ENCODE measurements at regions not wholly inside any gene's neighbourhood (a gene's known extent, or its start where the extent isn't known, plus 50 kb on each side); places are given as distances from the start of the nearest gene placed in this dataset.

- Mint-ChIP-seq H3K27me3 (ENCODE audit: low read depth, unreplicated experiment) (peaks cover 35% of the 10 kb centered on the region), H3K4me3 (ENCODE audit: unreplicated experiment) (no peak overlapping the region), H3K4me1 (ENCODE audit: low read depth, unreplicated experiment) (peaks cover 15% of the 10 kb centered on the region), H3K27ac (ENCODE audit: unreplicated experiment) (no peak overlapping the region), H3K36me3 (ENCODE audit: low read depth, unreplicated experiment) (peaks cover 1% of the 10 kb centered on the region), H3K9me3 (ENCODE audit: unreplicated experiment) (peaks cover 3% of the 10 kb centered on the region)
- no peak overlapping the region for H3K4me2 ChIP-seq (ENCODE audit: low read length)
- peaks cover 26% of the 10 kb centered on the region for H3K4me1 ChIP-seq (ENCODE audit: insufficient read depth, low read length)
- H3K4me3 ChIP-seq (ENCODE audit: insufficient read depth, low read depth, low read length), result no peak overlapping the region
- H3K9ac ChIP-seq (ENCODE audit: low read length), result no peak overlapping the region
- no peaks in the 10 kb centered on the region for H3K9me3 ChIP-seq (ENCODE audit: insufficient read depth, low read depth, low read length)
- no peak overlapping the region for H2AFZ ChIP-seq (ENCODE audit: low read depth, low read length)
- DNase-seq (ENCODE audit: low read depth) (peak; percentile 52), FAIRE-seq (no peak)
- H4K20me1 ChIP-seq (ENCODE audit: insufficient read depth, low read length), result no peaks in the 10 kb centered on the region
- TF ChIP-seq EZH2 (IDR thresholded peaks at IDR 0.05; ENCODE audit: insufficient read depth, low read length), result no peak
- no peak for TF ChIP-seq CTCF (IDR thresholded peaks at IDR 0.05; ENCODE audit: insufficient read depth, low read depth, low read length)
- H3K79me2 ChIP-seq (ENCODE audit: insufficient read depth, low read length), result no peaks in the 10 kb centered on the region
- no peaks in the 10 kb centered on the region for H3K36me3 ChIP-seq (ENCODE audit: insufficient read depth, low read length)
- no peaks in the 10 kb centered on the region for H3K27me3 ChIP-seq (ENCODE audit: insufficient read depth, low read length)
- H3K27ac ChIP-seq (ENCODE audit: low read depth, low read length), result no peak overlapping the region
Observed at GRCh38 chr16:66262253-66263167, 104.0 kb upstream of the CDH5 start.

- Histone ChIP-seq H4K20me1 (ENCODE audit: insufficient read depth, low read length) (no peaks in the 10 kb centered on the region), H3K79me2 (ENCODE audit: insufficient read depth, low read length) (no peaks in the 10 kb centered on the region), H3K27ac (ENCODE audit: low read depth, low read length) (no peak overlapping the region), H3K9ac (ENCODE audit: low read length) (no peak overlapping the region), H3K36me3 (ENCODE audit: insufficient read depth, low read length) (no peaks in the 10 kb centered on the region), H3K4me1 (ENCODE audit: insufficient read depth, low read length) (peaks cover 20% of the 10 kb centered on the region), H3K27me3 (ENCODE audit: insufficient read depth, low read length) (no peaks in the 10 kb centered on the region), H3K9me3 (ENCODE audit: insufficient read depth, low read depth, low read length) (no peaks in the 10 kb centered on the region), H2AFZ (ENCODE audit: low read depth, low read length) (no peak overlapping the region), H3K4me2 (ENCODE audit: low read length) (no peak overlapping the region), H3K4me3 (ENCODE audit: insufficient read depth, low read depth, low read length) (no peak overlapping the region)
- Mint-ChIP-seq H3K27ac (ENCODE audit: unreplicated experiment) (no peak overlapping the region), H3K9me3 (ENCODE audit: unreplicated experiment) (peaks cover 6% of the 10 kb centered on the region), H3K27me3 (ENCODE audit: low read depth, unreplicated experiment) (peaks cover 40% of the 10 kb centered on the region), H3K4me1 (ENCODE audit: low read depth, unreplicated experiment) (peaks cover 13% of the 10 kb centered on the region), H3K4me3 (ENCODE audit: unreplicated experiment) (no peak overlapping the region), H3K36me3 (ENCODE audit: low read depth, unreplicated experiment) (peaks cover 1% of the 10 kb centered on the region)
- DNase-seq (ENCODE audit: low read depth) (no peak), FAIRE-seq (no peak)
- TF ChIP-seq CTCF (IDR thresholded peaks at IDR 0.05; ENCODE audit: insufficient read depth, low read depth, low read length), result no peak
- no peak for TF ChIP-seq EZH2 (IDR thresholded peaks at IDR 0.05; ENCODE audit: insufficient read depth, low read length)
Observed at GRCh38 chr16:66261826-66262225, 104.7 kb upstream of the CDH5 start.
